Calu3 (cell line): ENCODE measurements at regions not wholly inside any gene's neighbourhood (a gene's known extent, or its start where the extent isn't known, plus 50 kb on each side); places are given as distances from the start of the nearest gene placed in this dataset.
A peak's percentile ranks its signal among the peaks of the same experiment; 100 is the strongest.

ENCODE experiments used
- BruUV-seq: library from RNA; stranded (reverse); fragments of 400-500 nt; replicated peaks from 2 replicates; lab custom pipeline; 2021; lab: Mats Ljungman, UMichigan
- CTCF ChIA-PET: fragments of 300-600 bp; sonication (Branson Sonifier 250); formaldehyde crosslinking; loops from one replicate; lab custom pipeline; 2022; ENCODE audit warnings: antibody characterized with exemption; lab: Charles Lee
- DNase-seq: peaks from one replicate; pipeline ENCODE4 v3.0.0; 2022
- H3K27ac Mint-ChIP-seq: one replicate; pipeline ENCODE4 v1.8.0; 2022; ENCODE audit warnings: mixed read lengths; ENCODE audit not compliant: unreplicated experiment
- H3K27me3 Mint-ChIP-seq: one replicate; pipeline ENCODE4 v1.8.0; 2022; ENCODE audit warnings: mixed read lengths; ENCODE audit not compliant: unreplicated experiment
- H3K36me3 Mint-ChIP-seq: one replicate; pipeline ENCODE4 v1.8.0; 2022; ENCODE audit warnings: mild to moderate bottlenecking, moderate library complexity, mixed read lengths; ENCODE audit not compliant: insufficient read depth, unreplicated experiment
- H3K4me1 Mint-ChIP-seq: one replicate; pipeline ENCODE4 v1.8.0; 2022; ENCODE audit warnings: mild to moderate bottlenecking, low read depth, mixed read lengths; ENCODE audit not compliant: unreplicated experiment
- H3K4me3 Mint-ChIP-seq: one replicate; pipeline ENCODE4 v1.8.0; 2022; ENCODE audit warnings: mild to moderate bottlenecking, low read depth, moderate library complexity, mixed read lengths; ENCODE audit not compliant: unreplicated experiment
- H3K9me3 Mint-ChIP-seq: one replicate; pipeline ENCODE4 v1.8.0; 2022; ENCODE audit warnings: low read depth, mixed read lengths; ENCODE audit not compliant: unreplicated experiment
- intact Hi-C: fragments of 100-400 bp; cut with micrococcal nuclease; formaldehyde crosslinking; loops from one replicate; pipeline ENCODE4 v1.10.0; 2022; ENCODE audit not compliant: unreplicated experiment
- TF ChIP-seq, protein P1 (sequence below): fragments of 200-600 bp; IDR thresholded peaks from one replicate; pipeline ENCODE4 v1.8.0; 2022; ENCODE audit warnings: antibody characterized with exemption; ENCODE audit not compliant: unreplicated experiment

DNA sequence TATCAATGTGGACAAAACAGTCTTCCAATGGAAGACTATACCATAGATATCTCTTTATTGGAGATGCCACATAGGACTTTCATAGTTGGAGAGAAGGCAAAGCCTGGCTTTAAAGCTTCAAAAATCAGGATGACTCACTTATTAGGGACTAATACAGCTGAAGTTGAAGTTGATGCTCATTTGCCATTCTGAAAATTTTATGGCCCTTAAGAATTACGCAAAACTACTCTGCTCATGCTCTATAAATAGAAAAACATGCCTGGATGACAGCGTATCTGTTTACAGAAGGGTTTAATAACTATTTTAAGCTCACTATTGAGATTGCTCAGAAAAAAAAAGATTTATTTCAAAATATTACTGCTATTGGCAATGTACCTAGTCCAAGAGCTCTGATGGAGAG lies 155.5 kb upstream of the DST start:
- peaks cover 63% of the 10 kb centered on the region for H3K4me1 Mint-ChIP-seq
- CTCF ChIA-PET: interaction anchor here (0.5 to 1.8 kb wide), 2 partner anchors 11 to 342 kb away, joined by 5 to 7 read pairs; no protein-coding TSS in a partner anchor
- H3K27ac Mint-ChIP-seq: no peak overlapping the region
- DNase-seq: no peak
- intact Hi-C loops: no loop called here
- no TSS peak for BruUV-seq
- no peaks in the 10 kb centered on the region for H3K27me3 Mint-ChIP-seq
- no peak overlapping the region for H3K4me3 Mint-ChIP-seq
- H3K9me3 Mint-ChIP-seq: no peaks in the 10 kb centered on the region
- TF ChIP-seq, protein P1, sequence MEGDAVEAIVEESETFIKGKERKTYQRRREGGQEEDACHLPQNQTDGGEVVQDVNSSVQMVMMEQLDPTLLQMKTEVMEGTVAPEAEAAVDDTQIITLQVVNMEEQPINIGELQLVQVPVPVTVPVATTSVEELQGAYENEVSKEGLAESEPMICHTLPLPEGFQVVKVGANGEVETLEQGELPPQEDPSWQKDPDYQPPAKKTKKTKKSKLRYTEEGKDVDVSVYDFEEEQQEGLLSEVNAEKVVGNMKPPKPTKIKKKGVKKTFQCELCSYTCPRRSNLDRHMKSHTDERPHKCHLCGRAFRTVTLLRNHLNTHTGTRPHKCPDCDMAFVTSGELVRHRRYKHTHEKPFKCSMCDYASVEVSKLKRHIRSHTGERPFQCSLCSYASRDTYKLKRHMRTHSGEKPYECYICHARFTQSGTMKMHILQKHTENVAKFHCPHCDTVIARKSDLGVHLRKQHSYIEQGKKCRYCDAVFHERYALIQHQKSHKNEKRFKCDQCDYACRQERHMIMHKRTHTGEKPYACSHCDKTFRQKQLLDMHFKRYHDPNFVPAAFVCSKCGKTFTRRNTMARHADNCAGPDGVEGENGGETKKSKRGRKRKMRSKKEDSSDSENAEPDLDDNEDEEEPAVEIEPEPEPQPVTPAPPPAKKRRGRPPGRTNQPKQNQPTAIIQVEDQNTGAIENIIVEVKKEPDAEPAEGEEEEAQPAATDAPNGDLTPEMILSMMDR: no peak
- peaks cover 5% of the 10 kb centered on the region for H3K36me3 Mint-ChIP-seq

DNA sequence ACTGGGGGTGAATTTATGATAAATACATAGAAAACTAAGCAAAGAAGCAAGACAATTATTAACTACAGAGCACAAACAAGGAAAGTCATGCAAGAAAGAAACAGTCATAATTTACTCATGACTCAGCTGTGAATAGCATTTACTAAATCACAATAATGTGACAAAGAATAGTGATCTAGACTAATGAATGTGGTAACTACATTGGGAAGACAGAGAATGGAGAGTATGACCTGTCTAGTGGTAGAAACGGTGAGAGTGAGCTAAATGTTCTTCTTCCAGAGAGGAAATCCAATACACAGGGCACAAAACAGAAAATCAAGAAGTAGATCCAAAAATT lies 153.5 kb upstream of the DST start:
- intact Hi-C loops: no loop called here
- BruUV-seq: no TSS peak
- TF ChIP-seq, protein P1: no peak
- no peaks in the 10 kb centered on the region for H3K9me3 Mint-ChIP-seq
- peaks cover 5% of the 10 kb centered on the region for H3K36me3 Mint-ChIP-seq
- peaks cover 69% of the 10 kb centered on the region for H3K4me1 Mint-ChIP-seq
- H3K4me3 Mint-ChIP-seq: peak overlapping the region; percentile 66
- CTCF ChIA-PET: interaction anchor here (0.6 kb wide), 1 partner anchor 21 kb away, joined by 4 read pairs; no protein-coding TSS in a partner anchor
- no peaks in the 10 kb centered on the region for H3K27me3 Mint-ChIP-seq
- H3K27ac Mint-ChIP-seq: peak overlapping the region; percentile 80
- no peak for DNase-seq

DNA sequence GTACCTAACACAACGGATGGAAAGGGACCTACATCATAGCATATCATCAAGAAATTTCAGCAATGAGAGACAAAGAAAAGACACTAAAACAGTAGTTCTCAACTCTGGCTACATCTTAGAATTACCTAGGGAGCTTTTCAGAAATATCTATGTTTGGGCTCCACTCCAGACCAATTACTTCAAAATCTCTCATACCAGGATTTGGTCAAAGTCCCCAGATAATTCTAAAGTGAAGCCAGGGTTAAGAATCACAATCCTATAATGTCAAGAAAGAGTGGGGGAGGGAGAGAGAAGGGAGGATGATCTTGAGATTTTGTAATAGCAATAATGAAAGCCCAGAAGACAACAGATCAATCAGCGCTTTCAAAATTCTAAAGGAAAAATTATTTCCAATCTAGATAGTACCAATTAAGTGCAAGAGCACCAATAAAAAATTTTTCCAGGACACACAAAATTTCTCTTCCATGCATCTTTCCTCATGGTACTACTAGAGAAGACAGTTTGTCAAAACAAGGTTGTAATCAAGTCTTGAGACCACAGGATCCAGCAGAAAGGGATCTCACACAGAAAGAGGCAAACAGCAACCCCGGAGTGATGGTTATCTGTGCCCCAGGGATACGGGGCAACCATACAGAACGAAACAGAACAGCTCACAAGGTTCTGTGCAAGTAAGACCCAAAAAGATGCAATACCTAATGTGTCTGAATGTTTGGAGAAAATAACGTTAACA lies 152.9 kb upstream of the DST start:
- Mint-ChIP-seq H3K27me3 (no peaks in the 10 kb centered on the region), H3K4me1 (peaks cover 74% of the 10 kb centered on the region), H3K36me3 (peaks cover 5% of the 10 kb centered on the region), H3K4me3 (peak overlapping the region; percentile 66), H3K27ac (peak overlapping the region; percentile 80), H3K9me3 (no peaks in the 10 kb centered on the region)
- TF ChIP-seq, protein P1: no peak
- intact Hi-C loops: no loop called here
- CTCF ChIA-PET: no interaction called here
- no peak for DNase-seq
- BruUV-seq: no TSS peak

DNA sequence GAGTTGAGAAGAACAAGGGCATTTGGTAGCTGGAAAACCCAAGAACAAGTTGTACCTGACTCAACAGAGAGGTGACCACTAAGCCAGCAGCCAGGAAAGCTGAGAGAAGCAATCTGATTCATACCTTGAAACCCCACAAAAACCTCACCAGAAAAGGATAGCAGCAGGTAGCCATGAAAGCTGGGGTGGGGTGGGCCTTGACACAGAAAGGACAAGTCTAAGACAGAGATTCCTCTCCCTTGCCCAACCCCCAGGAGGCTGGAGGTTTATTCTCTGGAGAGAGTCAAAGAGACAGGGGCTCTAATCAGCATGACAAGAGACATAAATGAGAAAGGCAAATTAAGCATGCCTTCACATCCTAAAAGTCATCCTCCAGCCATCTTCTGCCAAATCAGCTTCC lies 151.7 kb upstream of the DST start:
- Mint-ChIP-seq H3K27ac (peak overlapping the region; percentile 80), H3K36me3 (peaks cover 5% of the 10 kb centered on the region), H3K4me1 (peaks cover 86% of the 10 kb centered on the region), H3K27me3 (no peaks in the 10 kb centered on the region), H3K9me3 (no peaks in the 10 kb centered on the region), H3K4me3 (no peak overlapping the region)
- intact Hi-C loops: no loop called here
- CTCF ChIA-PET: no interaction called here
- no peak for DNase-seq
- TF ChIP-seq, protein P1: no peak
- no TSS peak for BruUV-seq
